SIG-M5 treated with dmso at 0.1 percent for 504 hours (cell line): ENCODE measurements at regions not wholly inside any gene's neighbourhood (a gene's known extent, or its start where the extent isn't known, plus 50 kb on each side); places are given as distances from the start of the nearest gene placed in this dataset.
"Not testable (repeated sequence)": the region's sequence is repeated elsewhere in the genome, so short reads cannot be mapped to it uniquely, and the experiment has no call there.

Experiments
- DNase-seq: peaks from one replicate; lab custom pipeline; 2025; ENCODE audit not compliant: unreplicated experiment; lab: John Stamatoyannopoulos, UW

GRCh38 chr16:66247516-66248481 lies 118.7 kb upstream of the CDH5 start:
- no peak for DNase-seq

- DNase-seq: no peak
Observed at GRCh38 chr16:66245868-66246267, 120.6 kb upstream of the CDH5 start.

- no peak for DNase-seq
Observed at GRCh38 chr16:66245072-66245471, 121.4 kb upstream of the CDH5 start.

GRCh38 chr16:66242672-66243071 lies 123.8 kb upstream of the CDH5 start:
- no peak for DNase-seq

- not testable (repeated sequence) for DNase-seq
Observed at GRCh38 chr16:66242206-66242605, 124.3 kb upstream of the CDH5 start.

GRCh38 chr16:66240631-66241395 lies 125.7 kb upstream of the CDH5 start:
- DNase-seq: no peak

GRCh38 chr16:66240088-66240487 lies 126.4 kb upstream of the CDH5 start:
- no peak for DNase-seq

GRCh38 chr16:66238696-66239095 lies 127.8 kb upstream of the CDH5 start:
- no peak for DNase-seq

GRCh38 chr16:66236301-66236700 lies 130.2 kb upstream of the CDH5 start:
- no peak for DNase-seq

- no peak for DNase-seq
Observed at GRCh38 chr16:66231452-66232160, 134.9 kb upstream of the CDH5 start.

- no peak for DNase-seq
Observed at GRCh38 chr16:66229651-66230050, 136.8 kb upstream of the CDH5 start.

GRCh38 chr16:66228792-66229191 lies 137.7 kb upstream of the CDH5 start:
- DNase-seq: no peak

- DNase-seq: no peak
Observed at GRCh38 chr16:66227766-66228530, 138.5 kb upstream of the CDH5 start.

- no peak for DNase-seq
Observed at GRCh38 chr16:66226762-66227161, 139.7 kb upstream of the CDH5 start.

- no peak for DNase-seq
Observed at GRCh38 chr16:66225696-66226095, 140.8 kb upstream of the CDH5 start.

- DNase-seq: no peak
Observed at GRCh38 chr16:66224626-66225025, 141.9 kb upstream of the CDH5 start.

GRCh38 chr16:66224186-66224585 lies 142.3 kb upstream of the CDH5 start:
- DNase-seq: no peak

- no peak for DNase-seq
Observed at GRCh38 chr16:66223176-66223780, 143.2 kb upstream of the CDH5 start.

GRCh38 chr16:66222756-66223155 lies 143.7 kb upstream of the CDH5 start:
- DNase-seq: no peak

- no peak for DNase-seq
Observed at GRCh38 chr16:66220702-66221101, 145.8 kb upstream of the CDH5 start.
